A549 (cell line): ENCODE measurements at regions not wholly inside any gene's neighbourhood (a gene's known extent, or its start where the extent isn't known, plus 50 kb on each side); places are given as distances from the start of the nearest gene placed in this dataset.

Source experiments
- ATAC-seq, 2 experiments: fragments of 200-7000 bp in 1 of 2; fragments of >200 bp in 1 of 2; cut with Nextera tagmentation in 1 of 2; cut with Tn5 transposase in 1 of 2; 3 replicates each; pipeline versions ENCODE4 v1.8.0 to v1.9.1; 2018 to 2020; ENCODE audit warnings: mild to moderate bottlenecking in 1 of 2, moderate library complexity in 1 of 2
- CTCF ChIA-PET: fragments of 300-600 bp; sonication (Branson Sonifier 250); formaldehyde crosslinking; extraction: SDS; loops from one replicate; lab custom pipeline; 2021; ENCODE audit warnings: antibody characterized with exemption, inconsistent platforms; lab: Yijun Ruan, JAX
- POLR2A ChIA-PET: fragments of 350-600 bp; formaldehyde crosslinking; extraction: SDS; loops from one replicate; lab custom pipeline; 2021; ENCODE audit warnings: antibody characterized with exemption, inconsistent platforms; lab: Yijun Ruan, JAX
- DNase-seq, 2 experiments: peaks; one replicate each; pipeline versions ENCODE4 v3.0.0 to v3.0.0-alpha.2; 2011 to 2016; ENCODE audit warnings: low read depth in 1 of 2, low spot score in 1 of 2
- FAIRE-seq: peaks from 2 replicates; lab custom pipeline; 2011; peaks lifted over from hg19 to GRCh38; lab: Jason Lieb, UNC
- H3K27ac ChIP-seq, 2 experiments: fragments of >200 bp; sonication (Bioruptor Twin); formaldehyde crosslinking; 3 replicates each; pipeline ENCODE4 v1.5.1; 2016 to 2017
- H3K4me1 ChIP-seq: fragments of >200 bp; sonication (Bioruptor Twin); formaldehyde crosslinking; 3 replicates; pipeline ENCODE4 v1.6.1; 2016
- H3K4me2 ChIP-seq: fragments of >200 bp; sonication (Bioruptor Twin); formaldehyde crosslinking; 3 replicates; pipeline ENCODE4 v1.6.1; 2016
- H3K4me3 ChIP-seq: fragments of >200 bp; sonication (Bioruptor Twin); formaldehyde crosslinking; 3 replicates; pipeline ENCODE4 v1.5.1; 2016
- H3K9me3 ChIP-seq: fragments of >200 bp; sonication (Bioruptor Twin); formaldehyde crosslinking; 3 replicates; pipeline ENCODE4 v1.6.1; 2016
- CBX8 ChIP-seq: fragments of 200-600 bp; sonication (generic); IDR thresholded peaks from 2 replicates; pipeline ENCODE4 v1.6.1; 2016
- CEBPB ChIP-seq, 2 experiments: fragments of >200 bp in 1 of 2; sonication (Bioruptor Twin) in 1 of 2; formaldehyde crosslinking in 1 of 2; IDR thresholded peaks; 2 replicates each; pipeline ENCODE4 v1.6.1; 2012 to 2016
- CHD4 ChIP-seq: fragments of 200-600 bp; sonication (generic); IDR thresholded peaks from 2 replicates; pipeline ENCODE4 v1.6.1; 2016; ENCODE audit warnings: antibody characterized with exemption, mild to moderate bottlenecking, borderline replicate concordance
- EHMT2 ChIP-seq: fragments of 200-600 bp; sonication (generic); IDR thresholded peaks from 2 replicates; pipeline ENCODE4 v1.6.1; 2016; ENCODE audit warnings: antibody characterized with exemption, low read depth, mild to moderate bottlenecking, moderate library complexity
- EP300 ChIP-seq, 2 experiments: fragments of >200 bp; sonication (Bioruptor Twin); formaldehyde crosslinking; IDR thresholded peaks; 2 replicates in 1 of 2; 3 replicates in 1 of 2; pipeline ENCODE4 v1.6.1; 2016 to 2017
- FOSB ChIP-seq: fragments of 250-450 bp; sonication (Bioruptor Pico); IDR thresholded peaks from 2 replicates; pipeline ENCODE4 v1.5.0; 2020; ENCODE audit warnings: mild to moderate bottlenecking, moderate library complexity
- FOXS1 ChIP-seq: fragments of 250-450 bp; sonication (Bioruptor Pico); IDR thresholded peaks from 2 replicates; pipeline ENCODE4 v1.5.0; 2020; ENCODE audit warnings: mild to moderate bottlenecking, moderate library complexity
- GATA3 ChIP-seq: IDR thresholded peaks from 2 replicates; pipeline ENCODE4 v1.6.1; 2012; ENCODE audit warnings: borderline replicate concordance
- HEYL ChIP-seq: fragments of 250-450 bp; sonication (Bioruptor Pico); IDR thresholded peaks from 2 replicates; pipeline ENCODE4 v1.8.0; 2021; ENCODE audit warnings: mild to moderate bottlenecking, moderate library complexity
- HOXB13 ChIP-seq: fragments of 250-450 bp; sonication (Bioruptor Pico); IDR thresholded peaks from 2 replicates; pipeline ENCODE4 v1.5.0; 2020; ENCODE audit warnings: low read depth, mild to moderate bottlenecking, moderate library complexity
- HOXB5 ChIP-seq: fragments of 250-450 bp; sonication (Bioruptor Pico); IDR thresholded peaks from 2 replicates; pipeline ENCODE4 v1.5.0; 2020; ENCODE audit warnings: mild to moderate bottlenecking, moderate library complexity
- JUN ChIP-seq, 2 experiments: fragments of >200 bp; sonication (Bioruptor Twin); formaldehyde crosslinking; IDR thresholded peaks; 2 replicates in 1 of 2; 3 replicates in 1 of 2; pipeline ENCODE4 v1.6.1; 2016 to 2017
- JUNB ChIP-seq: fragments of >200 bp; sonication (Bioruptor Twin); formaldehyde crosslinking; IDR thresholded peaks from 2 replicates; pipeline ENCODE4 v1.6.1; 2016
- MAFK ChIP-seq: fragments of 450-650 bp; IDR thresholded peaks from 2 replicates; pipeline ENCODE4 v1.6.1; 2014; ENCODE audit not compliant: partially characterized antibody
- MAZ ChIP-seq: fragments of 150-350 bp; IDR thresholded peaks from 2 replicates; pipeline ENCODE4 v1.6.1; 2014; ENCODE audit warnings: antibody characterized with exemption, low read depth, low read length, borderline replicate concordance
- NFE2L2 ChIP-seq: fragments of 150-350 bp; conservative IDR thresholded peaks from 2 replicates; pipeline ENCODE4 v1.6.1; 2014; ENCODE audit warnings: low read length
- PBX3 ChIP-seq: IDR thresholded peaks from 2 replicates; pipeline ENCODE4 v1.6.1; 2012
- PHF8 ChIP-seq: fragments of 200-600 bp; sonication (generic); IDR thresholded peaks from 2 replicates; pipeline ENCODE4 v1.6.1; 2016; ENCODE audit warnings: low read depth, mild to moderate bottlenecking, antibody characterized with exemption, moderate library complexity, borderline replicate concordance
- RAD21 ChIP-seq, 2 experiments: fragments of >200 bp in 1 of 2; sonication (Bioruptor Twin) in 1 of 2; formaldehyde crosslinking in 1 of 2; IDR thresholded peaks in 1 of 2; conservative IDR thresholded peaks in 1 of 2; 2 replicates in 1 of 2; 3 replicates in 1 of 2; pipeline ENCODE4 v1.6.1; 2012 to 2018; ENCODE audit warnings: inconsistent platforms in 1 of 2
- RARB ChIP-seq: fragments of 250-450 bp; sonication (Bioruptor Pico); IDR thresholded peaks from 2 replicates; pipeline ENCODE4 v1.8.0; 2021; ENCODE audit warnings: mild to moderate bottlenecking, moderate library complexity
- RCOR1 ChIP-seq: fragments of 150-350 bp; IDR thresholded peaks from 2 replicates; pipeline ENCODE4 v1.6.1; 2014; ENCODE audit warnings: antibody characterized with exemption, low read length, low read depth
- REST ChIP-seq: fragments of 200-600 bp; sonication (generic); IDR thresholded peaks from 2 replicates; pipeline ENCODE4 v1.6.1; 2016; ENCODE audit warnings: antibody characterized with exemption, mild to moderate bottlenecking, moderate library complexity
- RNF2 ChIP-seq: fragments of 200-600 bp; sonication (generic); IDR thresholded peaks from 2 replicates; pipeline ENCODE4 v1.6.1; 2016; ENCODE audit warnings: low read depth, mild to moderate bottlenecking, antibody characterized with exemption, moderate library complexity, borderline replicate concordance
- SMC3 ChIP-seq: fragments of >200 bp; sonication (Bioruptor Twin); formaldehyde crosslinking; IDR thresholded peaks from 3 replicates; pipeline ENCODE4 v1.6.1; 2018; ENCODE audit warnings: inconsistent platforms
- TP53 ChIP-seq: fragments of 250-450 bp; sonication (Bioruptor Pico); IDR thresholded peaks from 2 replicates; pipeline ENCODE4 v1.5.0; 2021; ENCODE audit warnings: mild to moderate bottlenecking, moderate library complexity
- ZFP36 ChIP-seq: fragments of 450-650 bp; IDR thresholded peaks from 2 replicates; pipeline ENCODE4 v1.6.1; 2014; ENCODE audit warnings: borderline replicate concordance; ENCODE audit not compliant: partially characterized antibody
- ZSCAN20 ChIP-seq: fragments of 250-450 bp; sonication (Bioruptor Pico); IDR thresholded peaks from 2 replicates; pipeline ENCODE4 v1.8.0; 2022; ENCODE audit warnings: mild to moderate bottlenecking, moderate library complexity
- WGBS: methylation state at CpG from one replicate; pipeline ENCODE4 v1.1.6; 2017; ENCODE audit errors: missing lambda C conversion rate; 5-methylcytosine and 5-hydroxymethylcytosine counted together

- POLR2A ChIA-PET, result no interaction called here
- DNase-seq (no peak), FAIRE-seq (no peak), ATAC-seq (no peak)
- WGBS, result 70% methylated on average over 18 of the region's 27 CpGs
- CTCF ChIA-PET, result interaction anchor here (1.0 kb wide), 1 partner anchor 332 kb away, joined by 4 read pairs; no protein-coding TSS in a partner anchor
- Histone ChIP-seq H3K4me2 (no peak overlapping the region), H3K4me1 (no peaks in the 10 kb centered on the region), H3K27ac (no peak overlapping the region), H3K4me3 (no peak overlapping the region), H3K9me3 (no peaks in the 10 kb centered on the region)
- TF ChIP-seq CEBPB (IDR thresholded peaks at IDR 0.05), result no peak
Observed at GRCh38 chr6:170163405-170164170, 127.3 kb downstream of the DLL1 start.

GRCh38 chr6:170162775-170163404 lies 128.0 kb downstream of the DLL1 start:
- Histone ChIP-seq H3K4me1 (no peaks in the 10 kb centered on the region), H3K27ac (no peak overlapping the region), H3K4me2 (no peak overlapping the region), H3K9me3 (no peaks in the 10 kb centered on the region), H3K4me3 (no peak overlapping the region)
- FAIRE-seq, result no peak
- WGBS, result 80% methylated on average over 19 of the region's 19 CpGs
- ChIA-PET CTCF (no interaction called here), POLR2A (no interaction called here)
- ATAC-seq, result no peak
- DNase-seq, result no peak
- no peak for TF ChIP-seq MAZ
- TF ChIP-seq REST, result no peak
- no peak for TF ChIP-seq FOSB
- TF ChIP-seq CBX8, result no peak
- TF ChIP-seq HEYL (CRISPR knock-in tag), result no peak
- no peak for TF ChIP-seq RCOR1
- no peak for TF ChIP-seq FOXS1 (CRISPR knock-in tag)
- TF ChIP-seq HOXB13 (CRISPR knock-in tag), result no peak
- TF ChIP-seq SMC3, result no peak
- no peak for TF ChIP-seq PHF8
- no peak for TF ChIP-seq EHMT2
- TF ChIP-seq RAD21 (conservative IDR thresholded peaks at IDR 0.05 in 1 of 2, IDR thresholded peaks at IDR 0.05 in 1 of 2), result no peak
- no peak for TF ChIP-seq TP53 (CRISPR knock-in tag)
- no peak for TF ChIP-seq RARB

GRCh38 chr6:170162011-170162774 lies 128.7 kb downstream of the DLL1 start:
- no peak for DNase-seq
- 86% methylated on average over 7 of the region's 27 CpGs for WGBS
- POLR2A ChIA-PET, result no interaction called here
- no peak for TF ChIP-seq PBX3
- no peak for TF ChIP-seq MAZ
- no peak for TF ChIP-seq HOXB5 (CRISPR knock-in tag)
- no peak for TF ChIP-seq RNF2
- no peak for TF ChIP-seq HEYL (CRISPR knock-in tag)
- no peak for TF ChIP-seq MAFK
- TF ChIP-seq ZFP36, result no peak
- TF ChIP-seq PHF8, result no peak
- no peak for TF ChIP-seq ZSCAN20 (CRISPR knock-in tag)
- no peak for TF ChIP-seq NFE2L2
- no peak for TF ChIP-seq EP300 (IDR thresholded peaks at IDR 0.05)
- TF ChIP-seq GATA3, result no peak
- TF ChIP-seq EHMT2, result no peak
- TF ChIP-seq JUNB, result no peak
- TF ChIP-seq CHD4, result no peak
- TF ChIP-seq JUN (IDR thresholded peaks at IDR 0.05), result no peak
- TF ChIP-seq, all 56 proteins: peak for 0
- Histone ChIP-seq H3K27ac (no peak overlapping the region), H3K4me1 (no peaks in the 10 kb centered on the region), H3K9me3 (no peaks in the 10 kb centered on the region), H3K4me3 (no peak overlapping the region), H3K4me2 (no peak overlapping the region)
- FAIRE-seq, result no peak
- no peak for ATAC-seq
- CTCF ChIA-PET, result no interaction called here
